Umbilical cord (tissue), 1 donor: ENCODE measurements at regions not wholly inside any gene's neighbourhood (a gene's known extent, or its start where the extent isn't known, plus 50 kb on each side); places are given as distances from the start of the nearest gene placed in this dataset.

Source experiments
- DNase-seq: peaks from one replicate; pipeline ENCODE4 v3.0.0-alpha.2; 2015; ENCODE audit warnings: low spot score

GRCh38 chr3:161444694-161445077 is 51.9 kb upstream of the OTOL1 start:
- no peak for DNase-seq

GRCh38 chr3:161443921-161444693 is 52.5 kb upstream of the OTOL1 start:
- DNase-seq = no peak

DNA sequence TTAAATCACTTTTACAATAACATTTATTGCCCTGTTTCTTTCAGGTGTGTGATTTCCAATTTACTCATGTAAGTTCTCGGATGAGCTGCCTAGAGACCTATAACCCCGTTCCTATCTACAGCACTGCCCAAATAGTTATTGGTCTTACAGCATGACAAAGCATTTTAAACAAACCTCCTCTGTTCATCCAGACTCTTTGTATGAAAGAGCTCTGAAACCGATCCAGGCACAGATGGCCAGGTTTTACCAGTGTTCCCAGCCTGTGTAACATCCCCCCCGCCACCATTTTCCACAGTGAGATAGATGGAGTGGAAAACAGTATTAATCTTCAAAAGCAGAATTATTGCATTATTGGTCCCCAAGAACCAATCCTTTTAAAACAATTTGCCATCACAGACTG is 59.0 kb upstream of the SPTSSB start:
- no peak for DNase-seq

DNA sequence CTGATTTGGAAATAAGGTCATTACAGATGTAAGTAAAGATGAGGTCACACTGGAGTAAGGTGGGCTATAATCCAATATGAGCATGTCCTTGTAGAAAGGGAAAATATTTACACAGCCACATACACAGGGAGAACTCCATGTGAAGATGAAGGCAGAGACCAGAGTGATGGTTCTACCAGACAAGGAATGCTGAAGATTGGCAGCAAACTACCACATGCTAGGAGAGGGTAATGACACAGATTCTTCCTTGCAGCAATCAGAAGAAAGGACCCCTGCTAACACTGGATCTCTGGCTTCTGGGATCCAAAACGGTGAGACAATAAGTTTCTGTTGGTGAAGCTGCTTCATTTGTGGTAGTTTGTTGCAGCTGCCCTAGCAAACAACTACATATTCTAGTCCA is 56.0 kb upstream of the SPTSSB start:
- no peak for DNase-seq

- no peak for DNase-seq
Observed at GRCh38 chr3:161426758-161427157, 55.4 kb upstream of the SPTSSB start.

GRCh38 chr3:161423911-161424522 is 52.7 kb upstream of the SPTSSB start:
- DNase-seq = peak; percentile 64

DNA sequence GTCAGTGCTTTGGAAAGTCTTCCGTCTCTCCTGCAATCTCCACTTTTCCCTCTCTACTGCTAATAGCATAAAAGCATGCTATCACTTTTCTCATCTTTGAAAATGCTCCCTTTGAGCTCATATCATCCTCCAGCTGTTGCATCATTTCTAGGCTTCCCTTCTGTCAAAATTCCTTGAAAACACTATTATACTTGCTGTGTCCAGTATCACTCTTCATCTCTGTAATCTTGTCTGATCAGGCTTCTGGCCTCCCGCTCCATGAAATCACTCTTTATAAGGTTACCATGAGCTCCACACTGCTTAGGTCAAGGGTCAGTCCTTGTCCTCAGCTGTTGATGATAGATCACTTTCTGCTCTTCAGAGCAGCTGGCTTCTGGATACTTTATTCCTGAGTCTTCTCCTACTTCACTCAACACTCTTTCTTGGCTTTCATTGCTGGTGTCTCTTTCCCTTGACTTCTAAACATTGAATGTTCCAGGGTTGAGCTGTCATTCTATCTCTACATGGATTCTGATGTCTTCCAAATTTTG is 50.9 kb upstream of the SPTSSB start:
- no peak for DNase-seq
